ENCODE measurements at regions not wholly inside any gene's neighbourhood (a gene's known extent, or its start where the extent isn't known, plus 50 kb on each side); places are given as distances from the start of the nearest gene placed in this dataset.

DNA sequence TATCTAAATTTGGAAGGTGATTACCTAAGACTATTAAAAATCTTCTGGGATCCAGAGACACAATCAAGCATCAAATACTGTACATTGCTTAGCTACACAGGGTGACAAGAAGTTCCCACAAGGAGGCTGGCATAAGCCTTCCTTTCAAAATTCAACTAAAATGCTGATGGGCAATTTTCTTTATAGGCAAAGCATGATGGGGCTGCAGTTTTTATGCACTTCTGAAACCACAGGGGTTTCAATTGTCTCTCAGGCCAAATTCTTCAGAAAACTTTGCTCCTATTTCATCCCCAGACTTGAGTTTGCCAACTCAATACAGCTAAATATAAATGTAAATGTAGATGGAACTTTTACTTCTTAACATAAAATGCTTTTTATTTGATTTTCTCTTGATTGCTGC, 241.6 kb downstream of the ZPLD1 start:
- Mint-ChIP-seq H3K27me3 (no peaks in the 10 kb centered on the region), H3K4me3 (no peak overlapping the region), H3K27ac (no peak overlapping the region), H3K36me3 (no peaks in the 10 kb centered on the region), H3K4me1 (ENCODE audit: low read depth in 2 of 2) (no peaks in the 10 kb centered on the region), H3K9me3 (no peaks in the 10 kb centered on the region)
- DNase-seq (ENCODE audit: low spot score) (no peak), ATAC-seq (no peak)

DNA sequence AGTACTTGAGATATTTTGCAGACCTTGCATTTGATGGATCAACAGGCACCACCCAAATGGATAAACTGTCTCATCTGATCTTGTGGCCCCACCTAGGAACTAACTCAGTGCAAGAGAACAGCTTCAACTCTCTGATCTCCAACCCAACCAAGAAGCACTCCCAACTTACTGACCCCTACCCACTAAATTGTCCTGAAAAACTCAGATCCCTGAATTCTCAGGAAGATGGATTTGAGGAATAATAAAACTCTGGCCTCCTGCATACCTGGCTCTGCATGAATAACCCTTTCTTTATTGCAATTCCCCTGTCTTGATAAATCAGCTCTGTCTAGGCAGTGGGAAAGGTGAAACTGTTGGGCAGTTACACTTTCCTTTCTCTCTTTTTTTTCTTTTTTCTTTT, 247.9 kb downstream of the ZPLD1 start:
- no peak overlapping the region for H3K4me3 Mint-ChIP-seq
- no peaks in the 10 kb centered on the region for H3K36me3 Mint-ChIP-seq
- no peak for ATAC-seq
- H3K27me3 Mint-ChIP-seq, result peaks cover 3 to 10% of the 10 kb centered on the region in 2 donors
- no peaks in the 10 kb centered on the region for H3K9me3 Mint-ChIP-seq
- no peak overlapping the region for H3K27ac Mint-ChIP-seq
- no peaks in the 10 kb centered on the region for H3K4me1 Mint-ChIP-seq (ENCODE audit: low read depth in 2 of 2)
- no peak for DNase-seq (ENCODE audit: low spot score)

DNA sequence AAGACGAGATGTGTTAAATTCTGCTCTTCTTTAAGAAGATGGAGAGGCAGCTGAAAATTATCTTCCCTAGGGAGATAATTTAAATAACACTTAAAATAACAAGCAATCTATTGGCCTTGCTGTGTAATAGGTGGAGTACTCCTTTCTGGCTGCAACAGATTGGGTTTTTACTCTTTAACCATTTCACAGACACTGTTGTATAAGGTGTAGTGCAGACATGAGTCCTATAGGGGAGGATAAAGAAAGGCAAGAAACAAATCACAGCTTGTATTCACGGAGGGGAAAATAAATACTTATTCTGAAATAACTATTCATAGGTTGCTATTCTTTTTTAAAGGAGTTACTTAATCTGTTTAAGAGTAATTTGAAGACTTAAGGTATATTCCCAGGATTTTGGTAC, 252.0 kb downstream of the ZPLD1 start:
- no peak for ATAC-seq
- peaks cover 1% of the 10 kb centered on the region for H3K9me3 Mint-ChIP-seq
- no peak for DNase-seq (ENCODE audit: low spot score)
- H3K4me3 Mint-ChIP-seq, result no peak overlapping the region
- no peaks in the 10 kb centered on the region for H3K36me3 Mint-ChIP-seq
- H3K4me1 Mint-ChIP-seq (ENCODE audit: low read depth in 2 of 2), result no peaks in the 10 kb centered on the region
- peaks cover 3 to 10% of the 10 kb centered on the region in 2 donors for H3K27me3 Mint-ChIP-seq
- no peak overlapping the region for H3K27ac Mint-ChIP-seq

DNA sequence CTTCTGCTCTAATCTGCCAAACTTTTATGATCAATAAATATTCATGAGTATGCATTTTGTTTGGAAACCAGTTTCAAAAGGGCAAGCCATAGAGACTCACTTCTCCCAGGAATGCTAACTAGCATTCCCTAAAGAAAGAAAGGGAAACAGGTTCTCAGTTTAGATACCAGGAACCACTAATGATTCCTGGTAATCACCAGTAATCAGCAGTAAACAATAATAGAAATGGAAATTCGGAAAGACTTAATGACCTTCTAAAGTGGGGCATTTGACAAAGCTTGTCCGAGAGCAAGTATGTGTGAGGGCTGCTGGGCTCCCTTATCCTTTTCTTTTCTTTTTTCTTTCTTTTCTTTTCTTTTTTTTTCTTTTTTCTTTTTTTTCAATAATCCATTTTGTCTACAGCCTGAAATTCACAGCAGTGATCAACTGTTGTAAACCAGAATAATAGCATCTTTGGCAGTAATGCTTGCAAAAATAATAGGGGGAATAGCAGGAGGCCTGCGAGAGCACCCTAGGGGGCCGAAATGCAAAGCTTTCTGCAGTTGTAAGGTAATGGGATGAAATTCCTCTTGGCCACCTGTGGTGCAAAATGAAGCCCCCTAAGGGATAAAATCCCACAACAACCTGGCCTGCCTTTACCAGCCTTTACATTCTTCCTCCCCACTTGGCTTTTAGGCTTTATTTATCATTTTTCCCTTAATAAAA, 253.2 kb downstream of the ZPLD1 start:
- peaks cover 2% of the 10 kb centered on the region for H3K9me3 Mint-ChIP-seq
- H3K4me1 Mint-ChIP-seq (ENCODE audit: low read depth in 2 of 2), result no peaks in the 10 kb centered on the region
- H3K27ac Mint-ChIP-seq, result no peak overlapping the region
- no peaks in the 10 kb centered on the region for H3K36me3 Mint-ChIP-seq
- ATAC-seq, result no peak
- H3K27me3 Mint-ChIP-seq, result peaks cover 0 to 8% of the 10 kb centered on the region in 2 donors
- no peak for DNase-seq (ENCODE audit: low spot score)
- no peak overlapping the region for H3K4me3 Mint-ChIP-seq

DNA sequence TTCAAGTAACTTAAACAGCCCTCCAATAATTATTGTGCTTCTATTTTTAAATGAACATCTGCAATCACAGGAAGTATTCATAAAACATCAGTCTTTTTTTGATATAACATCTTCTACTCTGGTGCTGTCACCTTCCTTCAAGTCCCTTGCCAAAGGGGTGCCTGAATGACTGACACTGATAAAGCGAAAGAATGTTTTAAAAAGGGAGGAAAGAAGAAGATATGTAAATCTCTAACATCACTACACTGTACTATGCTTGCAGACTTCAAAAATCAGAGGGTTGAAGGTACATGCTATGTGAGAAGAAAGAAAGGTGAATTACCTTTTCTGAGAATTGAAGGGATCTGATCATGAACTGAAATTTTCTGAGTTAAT, 253.7 kb downstream of the ZPLD1 start:
- ATAC-seq (no peak), DNase-seq (ENCODE audit: low spot score) (no peak)
- Mint-ChIP-seq H3K4me3 (no peak overlapping the region), H3K36me3 (no peaks in the 10 kb centered on the region), H3K9me3 (peaks cover 2% of the 10 kb centered on the region), H3K27ac (no peak overlapping the region), H3K4me1 (ENCODE audit: low read depth in 2 of 2) (no peaks in the 10 kb centered on the region), H3K27me3 (peaks cover 0 to 3% of the 10 kb centered on the region in 2 donors)

DNA sequence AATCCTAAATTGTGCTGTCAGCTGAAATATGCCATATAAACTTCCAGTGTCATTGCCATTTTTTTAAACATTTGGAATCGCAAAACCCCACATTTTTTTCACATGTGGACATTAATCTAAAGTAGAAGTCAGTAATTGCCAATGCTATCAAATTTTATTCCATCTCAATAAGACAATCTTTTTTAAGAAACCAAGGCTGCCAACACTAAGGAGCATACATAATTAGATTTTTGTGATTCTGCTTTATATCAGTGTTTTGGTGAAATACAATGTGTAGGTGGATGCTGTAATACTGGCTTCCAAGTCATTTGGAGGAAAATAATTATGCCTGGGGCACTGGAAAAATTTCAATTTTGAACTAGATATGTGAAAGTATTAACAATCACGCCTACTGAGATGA, 256.7 kb downstream of the ZPLD1 start:
- no peak overlapping the region for H3K27ac Mint-ChIP-seq
- H3K4me3 Mint-ChIP-seq, result no peak overlapping the region
- peaks cover 4% of the 10 kb centered on the region for H3K9me3 Mint-ChIP-seq
- H3K36me3 Mint-ChIP-seq, result no peaks in the 10 kb centered on the region
- no peak for DNase-seq (ENCODE audit: low spot score)
- ATAC-seq, result no peak
- H3K27me3 Mint-ChIP-seq, result no peaks in the 10 kb centered on the region
- no peaks in the 10 kb centered on the region for H3K4me1 Mint-ChIP-seq (ENCODE audit: low read depth in 2 of 2)

DNA sequence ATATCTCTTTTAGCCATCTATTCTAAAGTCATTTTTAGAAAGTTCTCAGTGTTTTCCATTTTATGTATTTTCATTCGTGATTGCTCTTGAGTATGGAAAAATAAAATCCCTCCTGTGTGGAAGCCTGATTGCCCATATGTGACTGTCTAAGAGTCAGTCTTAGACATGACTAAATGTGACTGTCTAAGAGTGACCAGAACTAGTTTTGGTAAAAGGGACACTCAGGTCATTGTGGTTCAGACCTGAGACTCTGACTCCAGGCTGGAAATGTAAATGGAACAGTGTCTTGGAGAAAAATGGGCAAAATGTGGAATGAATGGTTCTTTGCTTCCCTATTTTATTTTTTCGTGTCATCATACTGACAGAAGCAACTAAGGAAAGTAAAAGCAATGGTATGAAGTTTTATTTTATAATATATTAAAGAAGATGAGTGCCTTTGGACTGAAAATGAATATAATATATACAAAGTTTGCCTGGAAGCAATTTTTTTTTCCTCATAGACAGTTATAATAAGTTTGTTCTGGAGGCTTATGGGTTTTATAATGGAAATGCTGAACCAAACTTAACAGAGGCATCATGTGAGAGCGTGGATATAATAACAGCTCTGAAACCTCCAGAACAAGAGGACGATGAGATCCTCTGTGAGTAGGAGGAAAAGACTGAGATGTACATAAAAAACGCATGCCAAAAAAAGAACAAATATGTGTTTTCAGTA, 264.4 kb downstream of the ZPLD1 start:
- ATAC-seq (no peak), DNase-seq (ENCODE audit: low spot score) (no peak)
- no peaks in the 10 kb centered on the region for H3K36me3 Mint-ChIP-seq
- no peak overlapping the region for H3K4me3 Mint-ChIP-seq
- no peaks in the 10 kb centered on the region for H3K27me3 Mint-ChIP-seq
- no peaks in the 10 kb centered on the region for H3K4me1 Mint-ChIP-seq (ENCODE audit: low read depth in 2 of 2)
- peaks cover 2% of the 10 kb centered on the region for H3K9me3 Mint-ChIP-seq
- no peak overlapping the region for H3K27ac Mint-ChIP-seq

DNA sequence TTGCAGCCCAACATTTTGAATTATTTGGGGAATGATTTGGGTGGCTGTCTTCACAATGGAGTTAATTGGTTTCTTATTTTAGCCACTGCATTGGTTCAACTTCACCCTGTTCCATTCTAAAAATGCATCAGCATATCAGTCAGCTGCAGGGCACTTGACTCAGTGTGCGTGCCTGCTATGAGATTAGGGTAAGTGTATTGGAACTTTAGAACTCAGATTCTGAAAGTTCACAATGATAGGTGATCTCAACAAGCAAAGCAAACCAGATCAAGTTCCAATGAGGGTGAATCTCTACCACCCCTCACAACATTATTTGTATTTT, 265.0 kb downstream of the ZPLD1 start:
- Mint-ChIP-seq H3K36me3 (no peaks in the 10 kb centered on the region), H3K4me1 (ENCODE audit: low read depth in 2 of 2) (no peaks in the 10 kb centered on the region)
- no peak for ATAC-seq

DNA sequence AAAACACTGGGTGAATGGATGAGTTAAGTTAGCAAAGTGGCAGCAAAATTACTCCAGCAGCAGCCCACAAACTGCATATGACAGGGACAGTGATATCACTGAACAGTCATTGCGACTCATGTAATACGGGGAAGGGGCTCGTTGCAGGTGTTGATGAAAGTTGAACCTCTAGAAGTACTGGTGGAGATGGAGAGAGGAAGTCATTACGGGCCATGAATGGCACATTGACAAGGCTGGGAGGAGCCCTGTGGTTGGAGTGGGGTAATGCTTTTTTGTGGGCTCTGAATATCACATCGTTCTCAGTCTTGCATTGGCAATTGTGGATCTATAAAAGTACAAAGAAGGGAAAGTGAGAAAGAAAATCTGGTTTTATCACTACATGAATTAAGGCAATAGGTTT, 278.1 kb downstream of the ZPLD1 start:
- no peak for ATAC-seq
- H3K27me3 Mint-ChIP-seq, result peaks cover 0 to 5% of the 10 kb centered on the region in 2 donors
- H3K9me3 Mint-ChIP-seq, result no peaks in the 10 kb centered on the region
- H3K4me3 Mint-ChIP-seq, result no peak overlapping the region
- no peak for DNase-seq (ENCODE audit: low spot score)
- H3K36me3 Mint-ChIP-seq, result no peaks in the 10 kb centered on the region
- H3K27ac Mint-ChIP-seq, result no peak overlapping the region
- peaks cover 0 to 3% of the 10 kb centered on the region in 2 donors for H3K4me1 Mint-ChIP-seq (ENCODE audit: low read depth in 2 of 2)

More for the DNA sequence above, 265.0 kb downstream of the ZPLD1 start:
- Mint-ChIP-seq H3K27ac (no peak overlapping the region), H3K9me3 (peaks cover 2% of the 10 kb centered on the region), H3K4me3 (no peak overlapping the region), H3K27me3 (no peaks in the 10 kb centered on the region)
- DNase-seq (ENCODE audit: low spot score), result no peak

DNA sequence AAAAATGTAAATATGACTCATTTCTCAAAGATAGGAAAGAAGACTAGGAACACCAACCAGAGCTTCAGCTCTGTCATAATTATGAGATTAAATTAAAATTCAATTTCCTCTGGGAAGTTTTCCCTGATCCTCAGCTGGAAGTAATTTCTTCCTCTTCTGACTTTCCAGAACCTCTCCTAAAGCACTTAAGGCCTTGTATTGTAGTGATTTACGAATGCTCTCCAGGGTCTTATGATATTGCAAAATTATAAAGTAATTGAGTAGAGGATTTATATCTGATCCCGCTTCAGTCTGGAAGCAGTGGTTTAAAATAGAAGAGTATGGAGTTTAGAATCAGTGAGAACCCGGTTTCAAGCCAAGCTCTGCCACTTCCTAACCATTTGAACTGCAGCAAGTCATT, 279.8 kb downstream of the ZPLD1 start:
- Mint-ChIP-seq H3K27ac (no peak overlapping the region), H3K4me1 (ENCODE audit: low read depth in 2 of 2) (peaks cover 0 to 3% of the 10 kb centered on the region in 2 donors), H3K4me3 (no peak overlapping the region), H3K36me3 (no peaks in the 10 kb centered on the region), H3K9me3 (no peaks in the 10 kb centered on the region), H3K27me3 (peaks cover 0 to 5% of the 10 kb centered on the region in 2 donors)
- ATAC-seq (no peak), DNase-seq (ENCODE audit: low spot score) (no peak)

DNA sequence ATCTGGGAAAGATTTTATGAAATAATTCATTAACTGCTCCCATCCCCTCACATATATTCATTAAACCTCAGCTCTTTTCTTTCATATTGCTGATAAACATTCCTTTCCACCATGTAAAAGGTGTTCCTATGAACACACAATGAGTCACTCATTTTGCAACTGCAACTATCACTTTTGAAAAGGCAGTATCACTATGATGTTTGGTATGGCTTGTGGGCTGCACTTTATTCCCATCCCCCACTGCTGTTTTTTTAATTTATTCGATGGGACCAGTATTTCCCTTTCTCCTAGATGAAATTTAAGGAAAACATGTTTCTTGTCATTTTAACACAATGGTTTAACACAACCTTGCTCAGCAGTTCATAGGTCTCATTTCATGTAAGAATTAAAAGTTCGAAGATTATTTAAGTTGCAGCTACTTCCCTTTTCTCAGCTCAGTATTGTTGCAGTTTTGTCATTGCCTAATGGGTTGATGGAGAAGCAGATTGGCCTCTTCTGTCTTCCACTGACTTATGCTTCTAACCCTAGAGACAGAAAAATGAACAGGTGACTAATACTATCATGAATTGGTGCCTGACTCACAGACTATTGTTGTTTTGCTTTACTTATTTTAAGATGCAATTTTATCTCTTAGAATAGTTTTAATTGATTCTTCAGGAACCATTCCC, 280.3 kb downstream of the ZPLD1 start:
- Mint-ChIP-seq H3K4me3 (no peak overlapping the region), H3K9me3 (no peaks in the 10 kb centered on the region), H3K36me3 (no peaks in the 10 kb centered on the region), H3K4me1 (ENCODE audit: low read depth in 2 of 2) (peaks cover 0 to 3% of the 10 kb centered on the region in 2 donors), H3K27me3 (peaks cover 0 to 5% of the 10 kb centered on the region in 2 donors), H3K27ac (no peak overlapping the region)
- ATAC-seq (peak in 1 of 2 donors; percentile 67), DNase-seq (ENCODE audit: low spot score) (no peak)

DNA sequence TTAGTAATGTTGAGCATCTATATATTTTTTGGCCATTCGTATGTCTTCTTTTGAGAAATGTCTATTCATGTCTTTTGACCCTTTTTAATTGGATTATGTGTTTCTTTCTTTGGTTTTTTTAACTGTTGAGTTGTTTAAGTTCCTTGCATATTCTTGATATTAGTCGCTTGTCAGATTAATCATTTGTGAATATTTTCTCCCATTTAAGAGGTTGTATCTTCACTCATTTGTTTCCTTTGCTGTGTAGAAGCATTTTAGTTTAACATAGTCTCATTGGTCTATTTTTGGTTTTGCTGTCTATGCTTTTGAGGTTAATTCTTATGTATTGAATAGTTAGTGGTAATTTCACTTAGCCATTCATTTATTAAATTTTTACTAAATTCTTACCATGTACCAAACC, 283.8 kb downstream of the ZPLD1 start:
- Mint-ChIP-seq H3K4me3 (no peak overlapping the region), H3K36me3 (no peaks in the 10 kb centered on the region), H3K27ac (no peak overlapping the region), H3K27me3 (no peaks in the 10 kb centered on the region), H3K9me3 (no peaks in the 10 kb centered on the region), H3K4me1 (ENCODE audit: low read depth in 2 of 2) (peaks cover 0 to 3% of the 10 kb centered on the region in 2 donors)
- DNase-seq (ENCODE audit: low spot score) (no peak), ATAC-seq (no peak)

DNA sequence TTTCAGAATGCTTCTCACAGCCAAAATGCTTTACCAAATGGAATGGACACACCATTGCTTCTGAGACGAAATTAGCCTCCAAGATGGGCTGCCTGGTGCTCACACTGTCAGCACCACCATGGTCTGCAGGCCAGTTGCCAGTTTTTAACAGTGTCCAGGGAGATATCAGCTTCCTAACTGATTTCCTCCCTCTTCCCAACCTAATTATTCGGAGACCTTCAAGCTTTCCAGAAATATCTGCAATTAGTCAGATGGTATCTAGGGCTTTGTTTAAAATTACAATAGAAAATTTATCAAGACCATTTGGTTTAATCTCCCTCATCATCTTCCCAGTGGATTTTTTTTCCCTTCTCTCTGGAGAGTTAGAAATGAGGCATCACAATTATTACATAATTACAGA, 287.5 kb downstream of the ZPLD1 start:
- H3K9me3 Mint-ChIP-seq, result no peaks in the 10 kb centered on the region
- no peak for DNase-seq (ENCODE audit: low spot score)
- no peak overlapping the region for H3K27ac Mint-ChIP-seq
- ATAC-seq, result no peak
- no peak overlapping the region for H3K4me3 Mint-ChIP-seq
- H3K27me3 Mint-ChIP-seq, result no peaks in the 10 kb centered on the region
- no peaks in the 10 kb centered on the region for H3K36me3 Mint-ChIP-seq
- no peaks in the 10 kb centered on the region for H3K4me1 Mint-ChIP-seq (ENCODE audit: low read depth in 2 of 2)

DNA sequence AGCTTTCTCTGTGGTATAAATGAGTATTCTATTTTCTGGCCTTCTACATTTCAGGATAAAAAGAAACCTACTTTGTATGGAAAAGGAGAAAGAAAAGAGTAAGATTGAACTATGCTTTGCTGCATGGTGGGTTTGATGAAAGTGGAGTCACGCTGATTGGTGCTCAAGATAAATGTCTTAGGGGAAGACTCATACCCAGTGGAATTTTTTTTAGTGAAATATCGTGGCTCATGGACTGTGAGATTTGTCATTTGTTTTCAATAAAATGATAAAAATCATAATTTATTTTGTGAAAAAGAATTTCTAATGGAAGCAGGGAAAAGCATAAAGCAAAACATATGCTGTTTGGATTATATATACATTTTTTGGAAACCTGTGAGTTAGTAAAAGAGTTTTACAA, 292.5 kb downstream of the ZPLD1 start:
- no peak for ATAC-seq
- no peaks in the 10 kb centered on the region for H3K36me3 Mint-ChIP-seq

More for the DNA sequence above, 292.5 kb downstream of the ZPLD1 start:
- Mint-ChIP-seq H3K9me3 (no peaks in the 10 kb centered on the region), H3K27ac (no peak overlapping the region), H3K27me3 (no peaks in the 10 kb centered on the region), H3K4me1 (ENCODE audit: low read depth in 2 of 2) (no peaks in the 10 kb centered on the region), H3K4me3 (no peak overlapping the region)
- DNase-seq (ENCODE audit: low spot score), result no peak
